ENCODE measurements at regions not wholly inside any gene's neighbourhood (a gene's known extent, or its start where the extent isn't known, plus 50 kb on each side); places are given as distances from the start of the nearest gene placed in this dataset.

DNA sequence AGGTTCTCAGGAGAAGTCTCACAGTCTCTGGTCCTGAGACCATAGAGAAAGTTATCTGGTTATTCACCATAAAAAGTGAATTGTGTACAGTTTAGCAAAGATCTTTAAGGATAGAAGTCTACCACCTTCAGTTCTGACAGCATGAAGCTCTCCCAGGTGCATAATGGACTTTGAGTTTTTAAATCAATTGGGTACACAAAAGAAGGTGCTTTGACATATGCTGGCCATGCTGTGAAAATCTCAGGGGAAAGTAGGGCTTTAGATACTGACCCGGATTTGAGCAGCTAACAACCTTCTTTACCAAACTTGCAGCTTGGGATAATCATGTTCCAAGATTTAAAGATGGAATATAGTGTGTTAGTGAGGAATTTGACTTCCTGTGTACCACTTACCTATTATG lies 264.2 kb downstream of the ZSWIM6 start:
- Mint-ChIP-seq H3K27me3 (no peaks in the 10 kb centered on the region), H3K36me3 (ENCODE audit: insufficient read depth) (peaks cover 5% of the 10 kb centered on the region), H3K4me3 (ENCODE audit: low read depth) (no peak overlapping the region), H3K27ac (peak overlapping the region; percentile 4), H3K9me3 (ENCODE audit: low read depth) (peaks cover 13% of the 10 kb centered on the region), H3K4me1 (ENCODE audit: low read depth) (peaks cover 20% of the 10 kb centered on the region)
- DNase-seq (ENCODE audit: low spot score, unreplicated experiment), result no peak
- TF ChIP-seq CTCF (IDR thresholded peaks at IDR 0.05; ENCODE audit: unreplicated experiment), result no peak

GRCh38 chr5:61597684-61598083 lies 265.6 kb downstream of the ZSWIM6 start:
- H3K9me3 Mint-ChIP-seq (ENCODE audit: low read depth), result peaks cover 13% of the 10 kb centered on the region

GRCh38 chr5:61598126-61598525 lies 266.1 kb downstream of the ZSWIM6 start:
- no peak for DNase-seq (ENCODE audit: low spot score, unreplicated experiment)
- peaks cover 20% of the 10 kb centered on the region for H3K4me1 Mint-ChIP-seq (ENCODE audit: low read depth)
- no peak for TF ChIP-seq CTCF (IDR thresholded peaks at IDR 0.05; ENCODE audit: unreplicated experiment)
- H3K4me3 Mint-ChIP-seq (ENCODE audit: low read depth), result no peak overlapping the region
- H3K27ac Mint-ChIP-seq, result no peak overlapping the region
- H3K27me3 Mint-ChIP-seq, result no peaks in the 10 kb centered on the region
- peaks cover 5% of the 10 kb centered on the region for H3K36me3 Mint-ChIP-seq (ENCODE audit: insufficient read depth)
- H3K9me3 Mint-ChIP-seq (ENCODE audit: low read depth), result peaks cover 13% of the 10 kb centered on the region

More at GRCh38 chr5:61597684-61598083, 265.6 kb downstream of the ZSWIM6 start:
- Mint-ChIP-seq H3K27me3 (no peaks in the 10 kb centered on the region), H3K4me3 (ENCODE audit: low read depth) (no peak overlapping the region), H3K27ac (no peak overlapping the region), H3K36me3 (ENCODE audit: insufficient read depth) (peaks cover 5% of the 10 kb centered on the region), H3K4me1 (ENCODE audit: low read depth) (peaks cover 20% of the 10 kb centered on the region)
- no peak for TF ChIP-seq CTCF (IDR thresholded peaks at IDR 0.05; ENCODE audit: unreplicated experiment)
- no peak for DNase-seq (ENCODE audit: low spot score, unreplicated experiment)

DNA sequence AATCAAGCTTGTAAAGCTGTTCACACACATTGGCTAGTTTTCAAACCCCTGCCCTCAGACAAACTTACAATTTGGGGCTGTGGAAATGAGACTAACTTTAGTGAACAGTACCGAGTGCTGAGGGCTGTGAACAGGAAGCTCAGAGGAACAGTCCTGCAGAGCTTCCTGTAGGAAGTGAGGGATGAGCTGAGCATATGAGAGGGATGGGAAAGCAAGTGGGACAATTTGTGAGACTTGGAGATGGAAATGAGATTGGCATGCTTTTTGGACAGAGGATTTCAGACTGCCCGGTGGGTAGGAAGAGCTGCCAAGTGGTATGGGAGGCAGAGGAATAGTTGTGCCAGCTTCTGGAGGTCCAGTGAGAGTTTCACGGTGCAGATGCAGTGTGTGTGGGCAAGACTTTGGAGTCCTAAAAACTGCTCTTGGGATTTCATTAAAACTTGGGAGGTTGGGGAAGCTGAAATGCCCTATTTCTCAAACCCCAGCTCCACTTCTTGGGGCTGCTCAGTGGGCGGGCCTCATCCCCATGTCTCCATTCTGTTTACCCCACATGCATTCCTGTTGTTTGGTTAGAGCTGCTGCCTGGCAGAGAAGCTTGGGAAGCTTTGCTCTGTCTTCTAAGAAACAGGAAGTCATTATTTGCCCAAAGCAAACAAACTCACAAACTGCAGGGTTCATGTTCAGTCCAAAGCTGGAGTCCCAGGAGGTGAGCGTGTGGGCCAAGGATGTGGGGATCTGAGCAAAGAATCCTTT lies 267.5 kb downstream of the ZSWIM6 start:
- H3K4me3 Mint-ChIP-seq (ENCODE audit: low read depth), result no peak overlapping the region
- H3K27me3 Mint-ChIP-seq, result no peaks in the 10 kb centered on the region
- no peak overlapping the region for H3K27ac Mint-ChIP-seq
- peaks cover 13% of the 10 kb centered on the region for H3K9me3 Mint-ChIP-seq (ENCODE audit: low read depth)
- no peak for DNase-seq (ENCODE audit: low spot score, unreplicated experiment)
- peaks cover 5% of the 10 kb centered on the region for H3K36me3 Mint-ChIP-seq (ENCODE audit: insufficient read depth)
- no peak for TF ChIP-seq CTCF (IDR thresholded peaks at IDR 0.05; ENCODE audit: unreplicated experiment)
- peaks cover 20% of the 10 kb centered on the region for H3K4me1 Mint-ChIP-seq (ENCODE audit: low read depth)

DNA sequence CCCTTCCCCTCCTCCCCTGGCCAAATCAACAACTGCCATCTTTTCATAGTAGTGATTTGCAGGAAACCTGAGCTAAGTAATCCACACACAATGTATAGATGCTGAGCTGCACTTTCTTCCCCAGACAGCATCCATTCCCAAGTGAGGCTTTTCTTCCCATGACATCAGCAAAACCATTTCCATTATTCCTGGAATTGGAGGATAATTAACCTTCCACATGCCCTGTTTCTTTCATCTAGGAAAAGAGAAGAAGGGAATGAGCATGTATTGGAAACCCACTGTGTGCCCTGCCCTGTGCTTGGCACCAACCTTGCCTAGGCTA lies 268.0 kb downstream of the ZSWIM6 start:
- Mint-ChIP-seq H3K27ac (no peak overlapping the region), H3K36me3 (ENCODE audit: insufficient read depth) (peaks cover 5% of the 10 kb centered on the region), H3K4me1 (ENCODE audit: low read depth) (peaks cover 20% of the 10 kb centered on the region), H3K27me3 (no peaks in the 10 kb centered on the region), H3K9me3 (ENCODE audit: low read depth) (peaks cover 13% of the 10 kb centered on the region), H3K4me3 (ENCODE audit: low read depth) (no peak overlapping the region)
- TF ChIP-seq CTCF (IDR thresholded peaks at IDR 0.05; ENCODE audit: unreplicated experiment), result no peak
- no peak for DNase-seq (ENCODE audit: low spot score, unreplicated experiment)
